Activated T-cell treated with anti-CD3 and anti-CD28 coated beads, Interleukin-2, amount 50 U/mL, for 4 hours (primary cell): ENCODE measurements at regions not wholly inside any gene's neighbourhood (a gene's known extent, or its start where the extent isn't known, plus 50 kb on each side); places are given as distances from the start of the nearest gene placed in this dataset.

Experiments
- ATAC-seq, 2 donors: fragments of 200-7000 bp; cut with Tn5 transposase; one replicate each; pipeline ENCODE4 v1.10.0; 2021
- DNase-seq: peaks from one replicate; pipeline ENCODE4 v3.0.0-alpha.2; 2020
- H3K27me3 Mint-ChIP-seq: one replicate; pipeline ENCODE4 v1.8.0; 2021; ENCODE audit warnings: low read depth, mixed read lengths
- H3K36me3 Mint-ChIP-seq: one replicate; pipeline ENCODE4 v1.8.0; 2022; ENCODE audit warnings: mixed read lengths; ENCODE audit not compliant: insufficient read depth
- H3K4me1 Mint-ChIP-seq: one replicate; pipeline ENCODE4 v1.8.0; 2021; ENCODE audit warnings: low read depth, mixed read lengths
- H3K4me3 Mint-ChIP-seq: one replicate; pipeline ENCODE4 v1.8.0; 2021; ENCODE audit warnings: mild to moderate bottlenecking, moderate library complexity, mixed read lengths
- H3K9me3 Mint-ChIP-seq: one replicate; pipeline ENCODE4 v1.8.0; 2021; ENCODE audit warnings: mixed read lengths

GRCh38 chr2:122263746-122264145, 508.3 kb downstream of the TSN start:
- Mint-ChIP-seq H3K4me1 (no peaks in the 10 kb centered on the region), H3K36me3 (no peaks in the 10 kb centered on the region), H3K27me3 (no peaks in the 10 kb centered on the region), H3K4me3 (no peak overlapping the region), H3K9me3 (no peaks in the 10 kb centered on the region)
- DNase-seq (no peak), ATAC-seq (no peak)

DNA sequence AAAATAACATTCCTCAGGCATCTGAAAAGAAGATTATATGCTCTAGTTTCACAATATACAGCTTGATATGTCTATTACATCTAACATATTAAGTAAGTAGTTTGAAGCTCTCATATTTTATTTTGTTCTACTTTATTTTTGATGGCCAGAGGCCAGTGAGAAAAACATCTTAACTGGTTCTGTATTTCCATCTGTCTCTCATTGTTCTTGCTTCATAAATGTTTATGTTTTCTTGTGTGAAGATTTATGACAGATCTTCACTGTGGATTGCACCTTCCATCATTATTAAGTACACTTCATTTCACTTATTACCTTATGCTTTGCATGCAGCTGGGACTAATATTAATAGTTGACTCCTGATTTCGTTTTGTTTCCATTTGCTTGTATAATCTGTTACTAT, 511.2 kb downstream of the TSN start:
- no peak overlapping the region for H3K4me3 Mint-ChIP-seq
- peaks cover 4% of the 10 kb centered on the region for H3K9me3 Mint-ChIP-seq
- H3K36me3 Mint-ChIP-seq, result no peaks in the 10 kb centered on the region
- no peaks in the 10 kb centered on the region for H3K27me3 Mint-ChIP-seq
- no peak for ATAC-seq
- no peak for DNase-seq
- H3K4me1 Mint-ChIP-seq, result no peaks in the 10 kb centered on the region

DNA sequence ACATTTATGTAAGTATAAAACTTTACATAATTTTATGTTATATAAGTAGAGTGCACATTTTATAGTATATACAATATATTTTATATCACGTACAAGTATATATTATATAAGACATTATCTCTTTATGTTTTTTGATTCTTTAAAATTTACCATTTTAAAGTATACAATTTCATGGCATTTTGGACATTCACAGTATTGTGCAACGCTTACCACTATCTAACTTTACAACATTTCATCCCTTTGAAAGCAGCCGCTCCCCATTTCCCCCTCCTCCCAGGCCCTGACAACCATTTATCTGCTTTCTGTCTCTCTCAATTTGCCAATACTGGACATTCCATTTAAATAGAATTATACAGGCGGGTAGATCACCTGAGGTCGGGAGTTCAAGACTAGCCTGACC, 512.5 kb downstream of the TSN start:
- Mint-ChIP-seq H3K9me3 (peaks cover 4% of the 10 kb centered on the region), H3K36me3 (no peaks in the 10 kb centered on the region), H3K4me1 (no peaks in the 10 kb centered on the region), H3K27me3 (no peaks in the 10 kb centered on the region), H3K4me3 (no peak overlapping the region)
- ATAC-seq (no peak), DNase-seq (no peak)

DNA sequence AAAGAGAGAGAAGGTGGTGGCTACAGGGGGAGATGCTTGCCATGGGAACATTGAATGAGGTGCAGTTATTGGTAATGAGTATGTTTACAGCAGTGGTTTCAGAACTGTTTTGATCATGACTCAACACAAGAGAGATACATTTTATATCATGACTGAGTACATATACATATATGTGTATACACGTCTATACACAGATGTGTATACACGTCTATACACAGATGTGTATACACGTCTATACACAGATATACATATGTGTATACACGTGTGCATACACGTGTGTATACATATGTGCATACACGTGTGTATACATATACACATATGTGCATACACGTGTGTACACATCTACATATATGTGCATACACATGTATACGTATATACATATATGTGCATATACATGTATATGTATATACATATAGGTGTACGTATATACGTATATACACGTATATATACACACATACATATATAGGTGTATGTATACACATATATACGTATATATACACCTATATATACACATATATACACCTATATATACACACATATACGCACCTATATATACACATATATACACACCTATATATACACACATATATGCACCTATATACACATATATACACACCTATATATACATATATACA, 518.5 kb downstream of the TSN start:
- Mint-ChIP-seq H3K36me3 (no peaks in the 10 kb centered on the region), H3K4me3 (no peak overlapping the region), H3K27me3 (no peaks in the 10 kb centered on the region), H3K4me1 (no peaks in the 10 kb centered on the region), H3K9me3 (peaks cover 12% of the 10 kb centered on the region)
- ATAC-seq, result no peak
- no peak for DNase-seq

- no peak overlapping the region for H3K4me3 Mint-ChIP-seq
- ATAC-seq (no peak), DNase-seq (no peak)
- no peaks in the 10 kb centered on the region for H3K4me1 Mint-ChIP-seq
- no peaks in the 10 kb centered on the region for H3K36me3 Mint-ChIP-seq
- H3K9me3 Mint-ChIP-seq, result peaks cover 12% of the 10 kb centered on the region
- no peaks in the 10 kb centered on the region for H3K27me3 Mint-ChIP-seq
Observed at GRCh38 chr2:122277956-122278355, 522.5 kb downstream of the TSN start.

DNA sequence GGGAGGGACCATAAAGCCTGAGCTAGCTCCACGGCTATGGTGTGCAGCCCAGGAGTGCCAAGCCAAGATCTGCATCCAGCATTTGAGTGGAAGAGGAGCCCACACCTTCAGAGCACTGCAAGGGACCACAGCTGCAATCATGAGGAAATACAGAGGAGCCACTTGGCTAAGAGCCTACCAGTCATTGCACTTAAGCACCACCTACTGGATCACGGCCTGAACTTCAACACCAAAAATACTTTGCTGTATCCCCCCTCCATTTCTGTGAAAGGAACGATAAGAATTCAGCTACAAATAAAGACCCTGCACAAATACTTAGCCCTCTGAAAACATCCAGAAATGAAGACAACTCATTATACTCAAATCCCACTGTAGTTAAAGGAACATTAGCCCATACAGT, 545.3 kb downstream of the TSN start:
- ATAC-seq (no peak), DNase-seq (no peak)
- peaks cover 13% of the 10 kb centered on the region for H3K9me3 Mint-ChIP-seq
- H3K4me1 Mint-ChIP-seq, result no peaks in the 10 kb centered on the region
- H3K36me3 Mint-ChIP-seq, result no peaks in the 10 kb centered on the region
- H3K27me3 Mint-ChIP-seq, result no peaks in the 10 kb centered on the region
- no peak overlapping the region for H3K4me3 Mint-ChIP-seq

DNA sequence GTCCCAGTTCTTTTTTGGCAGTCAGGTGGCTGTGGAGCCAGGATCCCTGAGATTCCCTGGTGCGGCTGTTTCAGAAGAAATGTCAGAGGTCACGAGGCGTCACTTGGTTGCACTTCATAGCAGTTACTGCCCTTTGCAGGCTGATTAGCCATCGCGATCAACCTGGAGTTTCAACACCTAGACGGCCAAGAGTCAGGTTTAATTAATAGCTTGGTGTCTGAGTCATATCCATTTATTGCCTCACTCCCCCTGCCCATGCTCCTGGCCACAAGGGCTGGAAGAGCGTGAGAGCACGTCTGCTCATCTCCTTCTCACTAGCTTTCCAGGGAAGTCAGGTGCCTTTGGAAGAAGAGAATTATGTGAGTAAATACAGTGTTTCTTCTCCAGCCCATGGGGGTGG, 552.3 kb downstream of the TSN start:
- Mint-ChIP-seq H3K9me3 (peaks cover 4% of the 10 kb centered on the region), H3K27me3 (no peaks in the 10 kb centered on the region), H3K4me1 (no peaks in the 10 kb centered on the region)

DNA sequence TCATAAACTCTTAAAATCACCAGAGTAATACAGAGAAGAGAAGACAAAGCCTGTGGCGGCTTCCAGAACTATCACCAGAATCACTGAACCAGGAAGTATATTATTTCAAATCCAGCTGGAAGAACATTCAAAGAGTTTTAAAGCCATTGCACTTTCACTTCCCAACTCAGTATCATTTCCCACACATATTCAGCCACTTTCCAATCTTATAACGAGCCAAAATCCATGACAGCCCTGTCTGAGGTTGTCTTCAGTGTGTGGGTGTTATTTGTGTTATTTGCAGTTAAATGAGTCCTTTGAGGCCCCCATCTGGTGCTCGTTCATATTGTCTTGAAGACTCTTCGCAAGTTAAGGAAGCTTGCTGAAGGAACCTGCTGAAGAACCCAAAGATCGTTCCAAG, 559.9 kb downstream of the TSN start:
- H3K36me3 Mint-ChIP-seq, result no peaks in the 10 kb centered on the region
- no peak overlapping the region for H3K4me3 Mint-ChIP-seq
- DNase-seq (no peak), ATAC-seq (no peak)
- H3K4me1 Mint-ChIP-seq, result no peaks in the 10 kb centered on the region
- H3K9me3 Mint-ChIP-seq, result no peaks in the 10 kb centered on the region
- no peaks in the 10 kb centered on the region for H3K27me3 Mint-ChIP-seq

More for the DNA sequence above, 552.3 kb downstream of the TSN start:
- ATAC-seq (no peak), DNase-seq (no peak)
- Mint-ChIP-seq H3K36me3 (no peaks in the 10 kb centered on the region), H3K4me3 (no peak overlapping the region)

- Mint-ChIP-seq H3K9me3 (no peaks in the 10 kb centered on the region), H3K36me3 (no peaks in the 10 kb centered on the region), H3K4me3 (no peak overlapping the region), H3K4me1 (no peaks in the 10 kb centered on the region), H3K27me3 (no peaks in the 10 kb centered on the region)
- no peak for DNase-seq
- ATAC-seq, result no peak
Observed at GRCh38 chr2:122319539-122320132, 564.2 kb downstream of the TSN start.

GRCh38 chr2:122322815-122323214, 567.4 kb downstream of the TSN start:
- no peaks in the 10 kb centered on the region for H3K4me1 Mint-ChIP-seq
- no peaks in the 10 kb centered on the region for H3K27me3 Mint-ChIP-seq
- DNase-seq, result no peak
- no peak overlapping the region for H3K4me3 Mint-ChIP-seq
- no peak for ATAC-seq
- H3K36me3 Mint-ChIP-seq, result no peaks in the 10 kb centered on the region
- no peaks in the 10 kb centered on the region for H3K9me3 Mint-ChIP-seq

DNA sequence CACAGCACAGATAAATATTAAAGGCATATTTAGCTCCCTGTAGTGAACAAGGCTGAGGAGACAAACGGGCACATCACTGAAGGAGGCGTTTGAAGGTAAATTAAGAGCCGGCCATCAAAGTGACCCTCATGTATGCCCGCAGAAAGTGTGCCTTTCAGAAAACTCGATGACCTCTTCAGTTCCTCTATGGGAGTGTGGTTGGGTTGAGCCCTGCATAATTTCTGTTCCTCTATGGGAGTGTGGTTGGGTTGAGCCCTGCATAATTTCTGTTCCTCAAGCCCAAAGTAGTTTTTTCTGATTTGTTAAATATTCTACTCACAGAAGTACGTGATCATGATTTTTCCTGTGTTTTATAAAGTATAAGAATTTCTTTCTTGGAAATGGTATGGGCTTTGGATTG, 568.5 kb downstream of the TSN start:
- DNase-seq (no peak), ATAC-seq (no peak)
- no peaks in the 10 kb centered on the region for H3K27me3 Mint-ChIP-seq
- H3K36me3 Mint-ChIP-seq, result no peaks in the 10 kb centered on the region
- no peaks in the 10 kb centered on the region for H3K4me1 Mint-ChIP-seq
- peaks cover 4% of the 10 kb centered on the region for H3K9me3 Mint-ChIP-seq
- H3K4me3 Mint-ChIP-seq, result no peak overlapping the region

- no peak for ATAC-seq
- Mint-ChIP-seq H3K9me3 (peaks cover 4% of the 10 kb centered on the region), H3K36me3 (no peaks in the 10 kb centered on the region), H3K27me3 (no peaks in the 10 kb centered on the region), H3K4me3 (no peak overlapping the region), H3K4me1 (no peaks in the 10 kb centered on the region)
- DNase-seq, result no peak
Observed at GRCh38 chr2:122326471-122326870, 571.0 kb downstream of the TSN start.

GRCh38 chr2:122328816-122329215, 573.4 kb downstream of the TSN start:
- no peak overlapping the region for H3K4me3 Mint-ChIP-seq
- H3K27me3 Mint-ChIP-seq, result no peaks in the 10 kb centered on the region
- DNase-seq (no peak), ATAC-seq (no peak)
- H3K4me1 Mint-ChIP-seq, result no peaks in the 10 kb centered on the region
- peaks cover 4% of the 10 kb centered on the region for H3K9me3 Mint-ChIP-seq
- H3K36me3 Mint-ChIP-seq, result no peaks in the 10 kb centered on the region

DNA sequence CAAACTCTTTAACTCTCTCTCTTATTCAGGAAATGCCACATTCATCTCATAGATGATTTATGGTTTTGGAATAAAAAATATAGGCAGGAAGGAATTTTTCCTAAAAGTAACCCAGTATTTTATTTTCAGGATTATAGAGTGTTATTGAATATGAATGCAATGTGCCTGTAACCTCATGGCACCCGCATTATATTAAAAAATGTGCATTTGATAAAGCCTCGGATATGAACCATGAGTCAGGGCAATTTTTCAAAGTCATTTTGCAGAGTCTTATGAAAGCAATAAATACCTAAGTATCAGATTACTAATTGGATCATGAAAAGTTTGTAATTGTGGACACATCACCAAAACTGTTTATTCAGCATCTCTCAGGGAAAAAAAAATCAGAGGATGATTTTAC, 573.8 kb downstream of the TSN start:
- H3K4me1 Mint-ChIP-seq, result no peaks in the 10 kb centered on the region
- no peak overlapping the region for H3K4me3 Mint-ChIP-seq
- ATAC-seq, result no peak

GRCh38 chr2:122333932-122334331, 578.5 kb downstream of the TSN start:
- H3K4me1 Mint-ChIP-seq, result no peaks in the 10 kb centered on the region
- no peak overlapping the region for H3K4me3 Mint-ChIP-seq
- ATAC-seq (no peak), DNase-seq (no peak)
- H3K9me3 Mint-ChIP-seq, result peaks cover under 1% of the 10 kb centered on the region
- H3K36me3 Mint-ChIP-seq, result no peaks in the 10 kb centered on the region
- H3K27me3 Mint-ChIP-seq, result no peaks in the 10 kb centered on the region

More for the DNA sequence above, 573.8 kb downstream of the TSN start:
- peaks cover 4% of the 10 kb centered on the region for H3K9me3 Mint-ChIP-seq
- no peak for DNase-seq
- no peaks in the 10 kb centered on the region for H3K36me3 Mint-ChIP-seq
- H3K27me3 Mint-ChIP-seq, result no peaks in the 10 kb centered on the region
